ENCODE measurements at regions not wholly inside any gene's neighbourhood (a gene's known extent, or its start where the extent isn't known, plus 50 kb on each side); places are given as distances from the start of the nearest gene placed in this dataset.

DNA sequence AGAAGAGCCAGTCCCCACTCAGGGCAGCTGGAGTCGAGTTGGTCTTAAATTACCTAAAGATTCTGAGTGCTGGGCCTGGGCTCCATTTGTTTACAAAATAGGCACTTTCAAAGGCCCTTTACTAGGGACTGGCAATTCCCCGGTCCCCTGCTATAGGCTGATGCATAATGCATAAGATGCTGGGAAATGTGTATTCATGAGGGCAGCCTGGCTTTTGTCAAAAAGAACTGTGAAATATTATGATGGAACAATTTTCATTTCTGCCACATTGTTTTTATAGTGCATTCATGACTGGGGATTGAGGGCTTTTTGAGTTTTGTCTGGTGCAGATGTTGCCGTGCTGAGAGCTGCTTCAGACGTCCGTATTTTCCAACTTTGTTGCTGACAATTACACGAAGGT is 617.0 kb upstream of the CDH5 start:
- TF ChIP-seq POLR2A (IDR thresholded peaks at IDR 0.05) (no peak), CTCF (IDR thresholded peaks at IDR 0.05) (no peak), POLR2AphosphoS5 (IDR thresholded peaks at IDR 0.05; ENCODE audit: insufficient read depth in 1 of 2, low read depth in 1 of 2) (no peak)
